ENCODE measurements at regions not wholly inside any gene's neighbourhood (a gene's known extent, or its start where the extent isn't known, plus 50 kb on each side); places are given as distances from the start of the nearest gene placed in this dataset.

- ATAC-seq (no peak), DNase-seq (no peak)
- intact Hi-C loops (cut with micrococcal nuclease), result no loop called here
Measured at GRCh38 chr18:71456206-71456605, 1087.9 kb downstream of the CBLN2 start.

- no peak for DNase-seq
- no peak for ATAC-seq
- intact Hi-C loops (cut with micrococcal nuclease), result no loop called here
Measured at GRCh38 chr18:71450257-71450656, 1093.9 kb downstream of the CBLN2 start.

GRCh38 chr18:71443706-71444480 is 1100.2 kb downstream of the CBLN2 start:
- intact Hi-C loops (cut with micrococcal nuclease), result no loop called here
- no peak for ATAC-seq
- DNase-seq, result no peak

- ATAC-seq (no peak), DNase-seq (no peak)
- intact Hi-C loops (cut with micrococcal nuclease), result no loop called here
Measured at GRCh38 chr18:71442731-71443141, 1101.4 kb downstream of the CBLN2 start.

- no peak for ATAC-seq
- no peak for DNase-seq
- intact Hi-C loops (cut with micrococcal nuclease), result no loop called here
Measured at GRCh38 chr18:71441156-71441555, 1103.0 kb downstream of the CBLN2 start.

GRCh38 chr18:71437511-71437910 is 1106.6 kb downstream of the CBLN2 start:
- ATAC-seq (no peak), DNase-seq (no peak)
- intact Hi-C loops (cut with micrococcal nuclease), result no loop called here

GRCh38 chr18:71433373-71433772 is 1110.8 kb downstream of the CBLN2 start:
- ATAC-seq (no peak), DNase-seq (no peak)
- intact Hi-C loops (cut with micrococcal nuclease), result no loop called here

- intact Hi-C loops (cut with micrococcal nuclease), result no loop called here
- ATAC-seq, result no peak
- no peak for DNase-seq
Measured at GRCh38 chr18:71431689-71432088, 1112.5 kb downstream of the CBLN2 start.

GRCh38 chr18:71431171-71431570 is 1113.0 kb downstream of the CBLN2 start:
- ATAC-seq, result no peak
- no peak for DNase-seq
- intact Hi-C loops (cut with micrococcal nuclease), result no loop called here

- intact Hi-C loops (cut with micrococcal nuclease), result no loop called here
Measured at GRCh38 chr18:71426441-71426840, 1117.7 kb downstream of the CBLN2 start.

GRCh38 chr18:71405169-71405809 is 1116.4 kb downstream of the SOCS6 start:
- ATAC-seq (no peak), DNase-seq (no peak)
- intact Hi-C loops (cut with micrococcal nuclease), result no loop called here

More at GRCh38 chr18:71426441-71426840, 1117.7 kb downstream of the CBLN2 start:
- DNase-seq, result no peak
- ATAC-seq, result no peak

GRCh38 chr18:71403501-71403900 is 1114.7 kb downstream of the SOCS6 start:
- intact Hi-C loops (cut with micrococcal nuclease), result no loop called here
- ATAC-seq (no peak), DNase-seq (no peak)

GRCh38 chr18:71398531-71398930 is 1109.7 kb downstream of the SOCS6 start:
- intact Hi-C loops (cut with micrococcal nuclease), result no loop called here
- ATAC-seq (no peak), DNase-seq (no peak)

- intact Hi-C loops (cut with micrococcal nuclease), result no loop called here
- no peak for DNase-seq
- ATAC-seq, result no peak
Measured at GRCh38 chr18:71388148-71388547, 1099.3 kb downstream of the SOCS6 start.

GRCh38 chr18:71374294-71375000 is 1085.6 kb downstream of the SOCS6 start:
- intact Hi-C loops (cut with micrococcal nuclease), result no loop called here
- no peak for ATAC-seq
- DNase-seq, result no peak

GRCh38 chr18:71371951-71372605 is 1083.2 kb downstream of the SOCS6 start:
- no peak for DNase-seq
- no peak for ATAC-seq
- intact Hi-C loops (cut with micrococcal nuclease), result no loop called here

GRCh38 chr18:71370671-71371445 is 1082.0 kb downstream of the SOCS6 start:
- no peak for DNase-seq

GRCh38 chr18:71370095-71370494 is 1081.2 kb downstream of the SOCS6 start:
- intact Hi-C loops (cut with micrococcal nuclease), result no loop called here
- ATAC-seq, result no peak

More at GRCh38 chr18:71370671-71371445, 1082.0 kb downstream of the SOCS6 start:
- intact Hi-C loops (cut with micrococcal nuclease), result no loop called here
- ATAC-seq, result no peak

GRCh38 chr18:71362140-71362539 is 1073.3 kb downstream of the SOCS6 start:
- no peak for DNase-seq
- ATAC-seq, result no peak
- intact Hi-C loops (cut with micrococcal nuclease), result loop anchor here (10.0 kb wide), 1 partner anchor 57 kb away; no protein-coding TSS in a partner anchor

More at GRCh38 chr18:71370095-71370494, 1081.2 kb downstream of the SOCS6 start:
- DNase-seq, result no peak
